Activated naive CD4-positive, alpha-beta T cell treated with anti-CD3 and anti-CD28 coated beads, Interleukin-2, amount 10 ng/mL, durations not matched to agents 7 days and 5 days (primary cell): ENCODE measurements at regions not wholly inside any gene's neighbourhood (a gene's known extent, or its start where the extent isn't known, plus 50 kb on each side); places are given as distances from the start of the nearest gene placed in this dataset.

Experiments
- CTCF ChIA-PET: fragments of 350-600 bp; sonication (Branson Sonifier 250); formaldehyde crosslinking; loops from one replicate; lab custom pipeline; 2021; ENCODE audit warnings: antibody characterized with exemption; lab: Charles Lee
- DNase-seq: peaks from one replicate; pipeline ENCODE4 v3.0.0-alpha.2; 2020
- H3K27ac Mint-ChIP-seq: one replicate; pipeline ENCODE4 v1.8.0; 2021; ENCODE audit warnings: mild to moderate bottlenecking, moderate library complexity, mixed read lengths
- H3K27me3 Mint-ChIP-seq: one replicate; pipeline ENCODE4 v1.8.0; 2021; ENCODE audit warnings: mild to moderate bottlenecking, mixed read lengths
- H3K36me3 Mint-ChIP-seq: one replicate; pipeline ENCODE4 v1.8.0; 2021; ENCODE audit warnings: mixed read lengths
- H3K4me1 Mint-ChIP-seq: one replicate; pipeline ENCODE4 v1.8.0; 2021; ENCODE audit warnings: mixed read lengths
- H3K4me3 Mint-ChIP-seq: one replicate; pipeline ENCODE4 v1.8.0; 2021; ENCODE audit warnings: mild to moderate bottlenecking, moderate library complexity, mixed read lengths
- H3K9me3 Mint-ChIP-seq: one replicate; pipeline ENCODE4 v1.8.0; 2021; ENCODE audit warnings: mixed read lengths

GRCh38 chr2:48105848-48106247, 199.6 kb upstream of the FBXO11 start:
- CTCF ChIA-PET, result interaction anchor here (0.8 to 2.3 kb wide), 6 partner anchors 9 to 338 kb away, joined by 3 to 25 read pairs (median 4); no protein-coding TSS in a partner anchor
- Mint-ChIP-seq H3K4me3 (no peak overlapping the region), H3K9me3 (no peaks in the 10 kb centered on the region), H3K27me3 (peaks cover 20% of the 10 kb centered on the region), H3K36me3 (no peaks in the 10 kb centered on the region), H3K27ac (no peak overlapping the region), H3K4me1 (peaks cover 13% of the 10 kb centered on the region)
- no peak for DNase-seq

- peaks cover 20% of the 10 kb centered on the region for H3K27me3 Mint-ChIP-seq
- no peak overlapping the region for H3K27ac Mint-ChIP-seq
- DNase-seq, result no peak
- H3K9me3 Mint-ChIP-seq, result no peaks in the 10 kb centered on the region
- CTCF ChIA-PET, result interaction anchor here (0.6 to 2.0 kb wide), 13 partner anchors 8 to 426 kb away, joined by 3 to 31 read pairs (median 3); partner anchors contain the start of gene FBXO11
- H3K36me3 Mint-ChIP-seq, result no peaks in the 10 kb centered on the region
- H3K4me1 Mint-ChIP-seq, result peaks cover 24% of the 10 kb centered on the region
- no peak overlapping the region for H3K4me3 Mint-ChIP-seq
Observed at GRCh38 chr2:48107326-48107925, 201.1 kb upstream of the FBXO11 start.

- Mint-ChIP-seq H3K4me1 (peaks cover 28% of the 10 kb centered on the region), H3K9me3 (no peaks in the 10 kb centered on the region), H3K27me3 (peaks cover 20% of the 10 kb centered on the region), H3K36me3 (no peaks in the 10 kb centered on the region), H3K27ac (no peak overlapping the region), H3K4me3 (no peak overlapping the region)
- DNase-seq, result no peak
- CTCF ChIA-PET, result interaction anchor here (0.6 to 2.0 kb wide), 6 partner anchors 248 to 316 kb away, joined by 3 to 7 read pairs (median 4); no protein-coding TSS in a partner anchor
Observed at GRCh38 chr2:48108455-48108854, 202.2 kb upstream of the FBXO11 start.

- peaks cover 38% of the 10 kb centered on the region for H3K4me1 Mint-ChIP-seq
- H3K36me3 Mint-ChIP-seq, result no peaks in the 10 kb centered on the region
- H3K27me3 Mint-ChIP-seq, result peaks cover 19% of the 10 kb centered on the region
- CTCF ChIA-PET, result interaction anchor here (0.6 to 2.0 kb wide), 8 partner anchors 13 to 489 kb away, joined by 3 to 7 read pairs (median 3); no protein-coding TSS in a partner anchor
- no peak for DNase-seq
- no peak overlapping the region for H3K4me3 Mint-ChIP-seq
- no peaks in the 10 kb centered on the region for H3K9me3 Mint-ChIP-seq
- H3K27ac Mint-ChIP-seq, result no peak overlapping the region
Observed at GRCh38 chr2:48109491-48110204, 203.3 kb upstream of the FBXO11 start.

GRCh38 chr2:48110492-48110891, 204.0 kb upstream of the FOXN2 start:
- H3K4me1 Mint-ChIP-seq, result peaks cover 41% of the 10 kb centered on the region
- CTCF ChIA-PET, result interaction anchor here (0.6 to 1.7 kb wide), 3 partner anchors 187 to 488 kb away, joined by 3 to 5 read pairs (median 4); no protein-coding TSS in a partner anchor

GRCh38 chr2:48112911-48113680, 201.4 kb upstream of the FOXN2 start:
- Mint-ChIP-seq H3K27ac (no peak overlapping the region), H3K4me3 (no peak overlapping the region), H3K36me3 (no peaks in the 10 kb centered on the region), H3K9me3 (no peaks in the 10 kb centered on the region), H3K4me1 (peaks cover 29% of the 10 kb centered on the region), H3K27me3 (no peaks in the 10 kb centered on the region)
- no peak for DNase-seq
- CTCF ChIA-PET, result interaction anchor here (0.8 to 1.8 kb wide), 4 partner anchors 302 to 310 kb away, joined by 3 to 6 read pairs (median 4); no protein-coding TSS in a partner anchor

More at GRCh38 chr2:48110492-48110891, 204.0 kb upstream of the FOXN2 start:
- Mint-ChIP-seq H3K9me3 (no peaks in the 10 kb centered on the region), H3K27ac (no peak overlapping the region), H3K4me3 (no peak overlapping the region), H3K36me3 (no peaks in the 10 kb centered on the region), H3K27me3 (peaks cover 16% of the 10 kb centered on the region)
- DNase-seq, result no peak

- Mint-ChIP-seq H3K36me3 (no peaks in the 10 kb centered on the region), H3K4me1 (peaks cover 29% of the 10 kb centered on the region), H3K27ac (no peak overlapping the region), H3K9me3 (no peaks in the 10 kb centered on the region), H3K27me3 (no peaks in the 10 kb centered on the region), H3K4me3 (no peak overlapping the region)
- CTCF ChIA-PET, result interaction anchor here (0.8 to 1.8 kb wide), 4 partner anchors 302 to 309 kb away, joined by 3 to 6 read pairs (median 4); no protein-coding TSS in a partner anchor
- no peak for DNase-seq
Observed at GRCh38 chr2:48113767-48114166, 200.7 kb upstream of the FOXN2 start.

GRCh38 chr2:48114256-48114655, 200.2 kb upstream of the FOXN2 start:
- Mint-ChIP-seq H3K27ac (no peak overlapping the region), H3K9me3 (no peaks in the 10 kb centered on the region), H3K27me3 (no peaks in the 10 kb centered on the region), H3K4me1 (peaks cover 29% of the 10 kb centered on the region), H3K4me3 (no peak overlapping the region), H3K36me3 (no peaks in the 10 kb centered on the region)
- DNase-seq, result peak; percentile 59
- CTCF ChIA-PET, result interaction anchor here (1.6 to 1.8 kb wide), 2 partner anchors 301 to 309 kb away, joined by 4 to 6 read pairs; no protein-coding TSS in a partner anchor

GRCh38 chr2:48116497-48116896, 198.0 kb upstream of the FOXN2 start:
- H3K4me3 Mint-ChIP-seq, result no peak overlapping the region
- DNase-seq, result no peak
- H3K27me3 Mint-ChIP-seq, result no peaks in the 10 kb centered on the region
- no peaks in the 10 kb centered on the region for H3K36me3 Mint-ChIP-seq
- peaks cover 29% of the 10 kb centered on the region for H3K4me1 Mint-ChIP-seq
- CTCF ChIA-PET, result interaction anchor here (0.9 to 1.2 kb wide), 2 partner anchors 9 to 170 kb away, joined by 3 read pairs; no protein-coding TSS in a partner anchor
- H3K27ac Mint-ChIP-seq, result no peak overlapping the region
- no peaks in the 10 kb centered on the region for H3K9me3 Mint-ChIP-seq

GRCh38 chr2:48118895-48119294, 195.6 kb upstream of the FOXN2 start:
- no peaks in the 10 kb centered on the region for H3K9me3 Mint-ChIP-seq

GRCh38 chr2:48120112-48120511, 194.4 kb upstream of the FOXN2 start:
- Mint-ChIP-seq H3K27ac (no peak overlapping the region), H3K27me3 (no peaks in the 10 kb centered on the region), H3K9me3 (no peaks in the 10 kb centered on the region), H3K4me1 (peaks cover 18% of the 10 kb centered on the region), H3K4me3 (no peak overlapping the region), H3K36me3 (no peaks in the 10 kb centered on the region)
- DNase-seq, result no peak
- CTCF ChIA-PET, result no interaction called here

More at GRCh38 chr2:48118895-48119294, 195.6 kb upstream of the FOXN2 start:
- CTCF ChIA-PET, result no interaction called here
- no peak for DNase-seq
- H3K27me3 Mint-ChIP-seq, result no peaks in the 10 kb centered on the region
- H3K4me1 Mint-ChIP-seq, result peaks cover 27% of the 10 kb centered on the region
- H3K36me3 Mint-ChIP-seq, result no peaks in the 10 kb centered on the region
- no peak overlapping the region for H3K4me3 Mint-ChIP-seq
- H3K27ac Mint-ChIP-seq, result no peak overlapping the region

- Mint-ChIP-seq H3K36me3 (no peaks in the 10 kb centered on the region), H3K9me3 (no peaks in the 10 kb centered on the region), H3K4me3 (no peak overlapping the region), H3K27me3 (no peaks in the 10 kb centered on the region), H3K27ac (no peak overlapping the region), H3K4me1 (peaks cover 18% of the 10 kb centered on the region)
- no peak for DNase-seq
- CTCF ChIA-PET, result no interaction called here
Observed at GRCh38 chr2:48120759-48121242, 193.7 kb upstream of the FOXN2 start.

- H3K4me1 Mint-ChIP-seq, result peaks cover 18% of the 10 kb centered on the region
- no peak overlapping the region for H3K27ac Mint-ChIP-seq
- no peaks in the 10 kb centered on the region for H3K9me3 Mint-ChIP-seq
- H3K27me3 Mint-ChIP-seq, result no peaks in the 10 kb centered on the region
- H3K36me3 Mint-ChIP-seq, result no peaks in the 10 kb centered on the region
- H3K4me3 Mint-ChIP-seq, result no peak overlapping the region
- CTCF ChIA-PET, result no interaction called here
- no peak for DNase-seq
Observed at GRCh38 chr2:48122166-48122565, 192.3 kb upstream of the FOXN2 start.

- H3K27ac Mint-ChIP-seq, result no peak overlapping the region
- no peak for DNase-seq
- no peaks in the 10 kb centered on the region for H3K36me3 Mint-ChIP-seq
- H3K4me1 Mint-ChIP-seq, result peaks cover 18% of the 10 kb centered on the region
- no peaks in the 10 kb centered on the region for H3K9me3 Mint-ChIP-seq
- CTCF ChIA-PET, result no interaction called here
- no peak overlapping the region for H3K4me3 Mint-ChIP-seq
- H3K27me3 Mint-ChIP-seq, result no peaks in the 10 kb centered on the region
Observed at GRCh38 chr2:48124592-48124991, 189.9 kb upstream of the FOXN2 start.
